Activated CD4-positive, alpha-beta T cell treated with anti-CD3 and anti-CD28 coated beads for 4 hours (primary cell): ENCODE measurements at regions not wholly inside any gene's neighbourhood (a gene's known extent, or its start where the extent isn't known, plus 50 kb on each side); places are given as distances from the start of the nearest gene placed in this dataset.

ENCODE experiments used
- DNase-seq, 2 donors: peaks; one replicate each; pipeline ENCODE4 v3.0.0-alpha.2; 2020

GRCh38 chr5:88613051-88613450 is 269.9 kb downstream of the MEF2C start:
- no peak for DNase-seq

GRCh38 chr5:88610586-88610985 is 272.4 kb downstream of the MEF2C start:
- no peak for DNase-seq

- DNase-seq, result no peak
Measured at GRCh38 chr5:88607492-88607891, 275.5 kb downstream of the MEF2C start.

DNA sequence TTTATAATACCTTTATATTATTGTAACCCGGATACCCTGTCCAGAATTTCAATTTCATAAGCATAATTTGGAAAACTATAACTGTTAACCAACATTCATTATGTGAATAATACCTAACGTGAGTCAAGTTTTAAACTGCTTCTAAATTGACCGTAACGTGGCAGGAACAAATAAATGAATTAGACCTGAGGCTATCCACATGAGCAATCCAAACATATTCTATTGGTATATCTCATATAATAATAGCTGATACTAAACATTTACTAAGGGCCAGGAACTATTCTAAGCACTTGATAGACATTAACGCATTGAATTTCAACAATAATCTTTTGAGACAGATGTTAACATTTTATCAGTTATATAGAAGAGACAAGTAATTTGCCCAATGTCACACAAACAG is 276.4 kb downstream of the MEF2C start:
- no peak for DNase-seq

DNA sequence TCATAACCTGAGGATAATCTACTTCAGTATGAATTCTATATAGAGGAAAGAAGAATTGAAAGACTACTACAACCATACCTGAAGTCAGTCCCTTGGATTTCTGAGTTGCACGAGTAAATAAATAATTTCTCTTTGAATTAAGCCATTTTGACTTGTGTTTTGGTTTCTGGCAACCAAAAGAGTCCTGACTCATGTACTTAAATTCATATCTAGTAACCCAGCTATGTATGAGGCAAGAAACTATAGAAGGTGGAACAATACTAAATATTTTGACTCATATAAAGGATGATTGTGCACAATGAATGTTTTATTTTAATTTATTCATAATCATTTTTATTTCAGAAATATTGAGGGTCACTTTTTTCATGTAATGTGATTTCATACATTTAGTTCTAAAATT is 276.8 kb downstream of the MEF2C start:
- no peak for DNase-seq

GRCh38 chr5:88602584-88602983 is 280.4 kb downstream of the MEF2C start:
- no peak for DNase-seq

DNA sequence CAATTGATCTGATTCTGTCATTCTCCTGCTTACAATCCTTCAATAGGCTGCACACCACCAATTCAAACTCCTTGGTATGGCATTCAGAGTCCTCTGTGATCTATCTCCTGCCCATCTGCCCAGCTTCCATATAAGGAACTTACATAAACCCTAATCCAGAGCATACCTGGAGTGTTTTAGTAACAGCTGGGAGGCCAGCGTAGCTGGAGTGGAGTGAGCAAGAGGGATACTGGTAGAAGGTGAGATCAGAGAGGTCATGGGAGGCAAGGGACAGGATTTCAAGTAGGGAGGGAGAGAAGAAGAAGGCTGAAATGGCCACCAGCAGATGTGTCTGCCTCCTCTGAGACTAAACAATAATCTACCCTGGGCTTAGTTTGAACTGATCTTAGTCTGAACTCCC is 288.5 kb downstream of the MEF2C start:
- DNase-seq, result no peak

GRCh38 chr5:88588609-88589008 is 294.4 kb downstream of the MEF2C start:
- DNase-seq, result no peak

GRCh38 chr5:88583471-88583870 is 299.5 kb downstream of the MEF2C start:
- no peak for DNase-seq

GRCh38 chr5:88558366-88558765 is 289.7 kb upstream of the TMEM161B start:
- no peak for DNase-seq

- DNase-seq, result no peak
Measured at GRCh38 chr5:88557881-88558280, 289.2 kb upstream of the TMEM161B start.

DNA sequence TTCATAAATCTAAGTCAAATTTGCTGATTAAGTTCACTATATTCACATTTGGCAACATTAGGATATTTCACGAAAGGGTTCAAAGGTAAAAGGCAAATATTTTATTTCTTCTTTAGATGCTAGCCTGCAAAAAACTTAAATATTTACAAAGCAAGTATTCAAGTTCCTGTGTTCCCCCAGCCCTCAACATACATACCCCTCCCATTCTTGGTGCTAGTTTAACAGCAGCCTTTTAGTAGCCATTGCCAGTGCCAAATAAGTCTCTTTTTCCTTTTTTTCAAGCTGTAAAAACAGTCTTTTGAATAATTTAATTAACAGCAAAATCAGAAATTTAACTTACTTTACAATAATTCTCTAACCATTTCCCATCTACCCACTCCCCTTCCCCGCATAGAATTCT is 288.5 kb upstream of the TMEM161B start:
- no peak for DNase-seq

- DNase-seq, result no peak
Measured at GRCh38 chr5:88556406-88556805, 287.8 kb upstream of the TMEM161B start.

- no peak for DNase-seq
Measured at GRCh38 chr5:88555674-88556073, 287.0 kb upstream of the TMEM161B start.

DNA sequence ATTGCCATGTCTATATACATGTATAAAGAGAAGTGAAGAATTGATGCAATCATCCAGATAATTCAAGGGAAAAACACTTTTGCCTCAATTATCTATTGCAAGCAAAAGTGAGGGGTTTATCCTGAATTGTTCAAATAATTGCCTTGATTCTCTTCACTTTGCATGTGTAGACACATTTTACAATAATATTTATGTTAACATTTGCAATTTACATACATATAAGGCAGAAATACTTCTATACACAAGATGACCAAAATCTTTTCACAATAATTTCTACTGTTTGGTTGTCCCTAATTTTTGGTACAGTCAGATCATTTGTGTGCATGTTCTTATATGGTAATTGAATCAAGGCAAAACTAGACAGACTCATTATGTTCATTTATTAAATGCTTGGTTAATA is 285.3 kb upstream of the TMEM161B start:
- no peak for DNase-seq

- no peak for DNase-seq
Measured at GRCh38 chr5:88553136-88553875, 284.7 kb upstream of the TMEM161B start.

DNA sequence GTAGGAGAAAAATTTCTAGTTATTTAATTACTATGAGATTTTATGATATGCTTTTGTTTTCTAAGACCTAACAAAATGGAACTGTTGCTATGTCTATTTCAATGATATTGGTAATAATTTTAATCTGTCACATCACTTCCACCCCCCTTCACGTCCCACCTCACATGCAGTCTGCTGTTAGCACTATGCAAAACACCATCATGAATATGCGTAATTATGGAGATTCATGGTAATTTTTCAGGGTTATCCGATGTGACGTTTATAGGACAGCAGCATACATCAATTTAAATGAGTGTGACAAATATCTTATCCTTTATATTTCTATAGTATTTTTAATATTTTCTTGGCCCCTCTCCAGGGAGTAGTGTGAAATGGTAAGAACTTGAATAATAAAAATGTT is 283.8 kb upstream of the TMEM161B start:
- DNase-seq, result no peak

DNA sequence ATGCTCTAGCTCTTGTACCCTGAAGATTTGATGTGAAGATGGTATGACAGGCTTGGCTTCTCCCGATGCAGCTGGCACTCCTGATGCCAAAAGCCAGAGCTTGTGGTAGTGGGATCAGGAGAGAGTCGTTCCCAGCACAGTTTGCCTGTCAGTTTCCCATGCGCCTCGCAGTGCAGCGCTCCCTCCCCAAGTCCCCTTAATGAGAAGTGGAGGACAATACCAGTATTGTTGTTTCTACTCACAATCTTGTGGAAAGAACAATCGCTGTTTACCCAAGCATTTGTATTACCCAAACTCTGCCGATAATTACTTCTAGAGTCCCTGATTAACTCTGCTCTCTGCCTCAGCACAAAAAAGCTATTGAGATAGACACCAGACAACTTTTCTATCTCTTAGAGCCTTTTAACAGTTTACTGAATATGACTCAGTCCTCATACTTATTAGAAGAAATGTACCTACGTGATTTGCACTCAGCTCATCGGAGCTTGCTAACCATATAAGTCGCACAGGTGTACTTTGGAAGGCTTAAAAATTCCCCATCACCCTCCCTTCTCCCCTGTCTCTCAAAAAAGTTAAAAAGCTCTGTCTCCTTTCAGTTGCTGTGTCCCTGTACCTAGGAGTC is 283.2 kb upstream of the TMEM161B start:
- DNase-seq, result no peak

- DNase-seq, result no peak
Measured at GRCh38 chr5:88550736-88551135, 282.1 kb upstream of the TMEM161B start.

GRCh38 chr5:88548136-88548805 is 279.6 kb upstream of the TMEM161B start:
- no peak for DNase-seq

GRCh38 chr5:88545338-88545737 is 276.7 kb upstream of the TMEM161B start:
- DNase-seq, result no peak

DNA sequence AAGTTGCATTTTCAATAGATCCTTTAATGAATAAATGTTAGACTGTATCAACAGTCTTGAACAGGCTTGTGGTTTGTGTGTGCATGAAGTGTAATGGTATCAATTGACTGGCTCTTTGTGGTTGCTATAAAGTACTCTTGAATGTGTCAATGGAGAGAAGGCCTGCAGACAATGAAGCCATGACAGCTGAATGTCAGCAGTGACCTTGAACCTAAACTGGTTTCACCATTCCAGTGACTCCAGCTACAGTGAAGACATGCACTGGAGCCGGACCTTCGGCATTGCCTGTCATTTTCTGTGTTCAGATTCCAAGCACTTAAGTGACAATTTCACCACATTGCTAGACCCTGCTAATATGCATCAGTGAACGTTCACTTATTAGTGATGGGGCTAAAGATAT is 276.0 kb upstream of the TMEM161B start:
- DNase-seq, result no peak

GRCh38 chr5:88544136-88544645 is 275.5 kb upstream of the TMEM161B start:
- DNase-seq, result no peak

GRCh38 chr5:88542786-88543185 is 274.1 kb upstream of the TMEM161B start:
- DNase-seq, result no peak
